ENCODE measurements at regions not wholly inside any gene's neighbourhood (a gene's known extent, or its start where the extent isn't known, plus 50 kb on each side); places are given as distances from the start of the nearest gene placed in this dataset.
A peak's percentile ranks its signal among the peaks of the same experiment; 100 is the strongest.

GRCh38 chr7:41476460-41476803 lies 226.5 kb downstream of the INHBA start:
- BruUV-seq (replicated peaks), result no TSS peak
- POLR2A ChIA-PET, result no interaction called here
- no peak overlapping the region for H3K9ac ChIP-seq (ENCODE audit: control insufficient read depth, insufficient read depth, low read length)
- no peak overlapping the region for H3K4me2 ChIP-seq (ENCODE audit: control insufficient read depth, insufficient read depth)
- DNase-seq (ENCODE audit: low read depth, low spot score) (peak; percentile 9), FAIRE-seq (no peak), ATAC-seq (peak; percentile 66)
- 0% methylated on average over 1 of the region's 1 CpG for WGBS (ENCODE audit: insufficient coverage, insufficient replicate concordance, low lambda C conversion rate, missing lambda C conversion rate)
- in situ Hi-C loops (cut with MboI), result no loop called here
- no peaks in the 10 kb centered on the region; the same call in 1 of the 2 replicates for H3K4me1 ChIP-seq (ENCODE audit: control insufficient read depth, insufficient read depth, low read length)
- CTCF ChIA-PET, result interaction anchor here (0.7 to 1.2 kb wide), 3 partner anchors 9 to 473 kb away, joined by 3 read pairs; no protein-coding TSS in a partner anchor
- H3K36me3 ChIP-seq (ENCODE audit: control insufficient read depth in 2 of 2, insufficient read depth in 2 of 2, low read length in 1 of 2), result no peaks in the 10 kb centered on the region
- no peaks in the 10 kb centered on the region for H3K27me3 ChIP-seq (replicated peaks in 1 of 2; ENCODE audit: control insufficient read depth in 2 of 2, insufficient read depth in 2 of 2, low read length in 1 of 2)
- no peaks in the 10 kb centered on the region for H4K20me1 ChIP-seq (ENCODE audit: control insufficient read depth, insufficient read depth)
- no peaks in the 10 kb centered on the region for H3K79me2 ChIP-seq (ENCODE audit: control insufficient read depth, insufficient read depth, low read length)
- H2AFZ ChIP-seq (ENCODE audit: control insufficient read depth, low read depth, low read length), result no peak overlapping the region
- RAD21 ChIA-PET (ENCODE audit: unreplicated experiment), result interaction anchor here (1.0 kb wide), 1 partner anchor 268 kb away, joined by 3 read pairs; no protein-coding TSS in a partner anchor
- H3K9me3 ChIP-seq (replicated peaks; ENCODE audit: control insufficient read depth, insufficient read depth, low read length), result peaks cover 2% of the 10 kb centered on the region; the same call in 1 of the 3 replicates
- H3K4me3 ChIP-seq, result no peak overlapping the region
- SMC1A ChIA-PET (ENCODE audit: uncharacterized antibody, unreplicated experiment), result interaction anchor here (0.6 to 1.9 kb wide), 6 partner anchors 10 to 1223 kb away, joined by 3 to 5 read pairs (median 4); no protein-coding TSS in a partner anchor
- H3K27ac ChIP-seq (ENCODE audit: control insufficient read depth, insufficient read depth), result no peak overlapping the region
- intact Hi-C loops (cut with micrococcal nuclease; ENCODE audit: unreplicated experiment), result loop anchor here (10.0 kb wide), 1 partner anchor 218 kb away; no protein-coding TSS in a partner anchor
- no peak for TF ChIP-seq NFYA (IDR thresholded peaks at IDR 0.05; ENCODE audit: borderline replicate concordance, low read depth, low read length)
- TF ChIP-seq KAT2A (conservative IDR thresholded peaks at IDR 0.05; ENCODE audit: control insufficient read depth, low read depth, low read length), result no peak
- TF ChIP-seq, protein P1, sequence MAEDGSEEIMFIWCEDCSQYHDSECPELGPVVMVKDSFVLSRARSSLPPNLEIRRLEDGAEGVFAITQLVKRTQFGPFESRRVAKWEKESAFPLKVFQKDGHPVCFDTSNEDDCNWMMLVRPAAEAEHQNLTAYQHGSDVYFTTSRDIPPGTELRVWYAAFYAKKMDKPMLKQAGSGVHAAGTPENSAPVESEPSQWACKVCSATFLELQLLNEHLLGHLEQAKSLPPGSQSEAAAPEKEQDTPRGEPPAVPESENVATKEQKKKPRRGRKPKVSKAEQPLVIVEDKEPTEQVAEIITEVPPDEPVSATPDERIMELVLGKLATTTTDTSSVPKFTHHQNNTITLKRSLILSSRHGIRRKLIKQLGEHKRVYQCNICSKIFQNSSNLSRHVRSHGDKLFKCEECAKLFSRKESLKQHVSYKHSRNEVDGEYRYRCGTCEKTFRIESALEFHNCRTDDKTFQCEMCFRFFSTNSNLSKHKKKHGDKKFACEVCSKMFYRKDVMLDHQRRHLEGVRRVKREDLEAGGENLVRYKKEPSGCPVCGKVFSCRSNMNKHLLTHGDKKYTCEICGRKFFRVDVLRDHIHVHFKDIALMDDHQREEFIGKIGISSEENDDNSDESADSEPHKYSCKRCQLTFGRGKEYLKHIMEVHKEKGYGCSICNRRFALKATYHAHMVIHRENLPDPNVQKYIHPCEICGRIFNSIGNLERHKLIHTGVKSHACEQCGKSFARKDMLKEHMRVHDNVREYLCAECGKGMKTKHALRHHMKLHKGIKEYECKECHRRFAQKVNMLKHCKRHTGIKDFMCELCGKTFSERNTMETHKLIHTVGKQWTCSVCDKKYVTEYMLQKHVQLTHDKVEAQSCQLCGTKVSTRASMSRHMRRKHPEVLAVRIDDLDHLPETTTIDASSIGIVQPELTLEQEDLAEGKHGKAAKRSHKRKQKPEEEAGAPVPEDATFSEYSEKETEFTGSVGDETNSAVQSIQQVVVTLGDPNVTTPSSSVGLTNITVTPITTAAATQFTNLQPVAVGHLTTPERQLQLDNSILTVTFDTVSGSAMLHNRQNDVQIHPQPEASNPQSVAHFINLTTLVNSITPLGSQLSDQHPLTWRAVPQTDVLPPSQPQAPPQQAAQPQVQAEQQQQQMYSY (CRISPR knock-in tag; IDR thresholded peaks at IDR 0.05), result no peak
- TF ChIP-seq MEF2A (IDR thresholded peaks at IDR 0.05; ENCODE audit: insufficient read depth, low read depth, low read length), result no peak
- TF ChIP-seq POLR2AphosphoS2 (IDR thresholded peaks at IDR 0.05; ENCODE audit: low read depth, low read length), result no peak
- TF ChIP-seq, protein P2, sequence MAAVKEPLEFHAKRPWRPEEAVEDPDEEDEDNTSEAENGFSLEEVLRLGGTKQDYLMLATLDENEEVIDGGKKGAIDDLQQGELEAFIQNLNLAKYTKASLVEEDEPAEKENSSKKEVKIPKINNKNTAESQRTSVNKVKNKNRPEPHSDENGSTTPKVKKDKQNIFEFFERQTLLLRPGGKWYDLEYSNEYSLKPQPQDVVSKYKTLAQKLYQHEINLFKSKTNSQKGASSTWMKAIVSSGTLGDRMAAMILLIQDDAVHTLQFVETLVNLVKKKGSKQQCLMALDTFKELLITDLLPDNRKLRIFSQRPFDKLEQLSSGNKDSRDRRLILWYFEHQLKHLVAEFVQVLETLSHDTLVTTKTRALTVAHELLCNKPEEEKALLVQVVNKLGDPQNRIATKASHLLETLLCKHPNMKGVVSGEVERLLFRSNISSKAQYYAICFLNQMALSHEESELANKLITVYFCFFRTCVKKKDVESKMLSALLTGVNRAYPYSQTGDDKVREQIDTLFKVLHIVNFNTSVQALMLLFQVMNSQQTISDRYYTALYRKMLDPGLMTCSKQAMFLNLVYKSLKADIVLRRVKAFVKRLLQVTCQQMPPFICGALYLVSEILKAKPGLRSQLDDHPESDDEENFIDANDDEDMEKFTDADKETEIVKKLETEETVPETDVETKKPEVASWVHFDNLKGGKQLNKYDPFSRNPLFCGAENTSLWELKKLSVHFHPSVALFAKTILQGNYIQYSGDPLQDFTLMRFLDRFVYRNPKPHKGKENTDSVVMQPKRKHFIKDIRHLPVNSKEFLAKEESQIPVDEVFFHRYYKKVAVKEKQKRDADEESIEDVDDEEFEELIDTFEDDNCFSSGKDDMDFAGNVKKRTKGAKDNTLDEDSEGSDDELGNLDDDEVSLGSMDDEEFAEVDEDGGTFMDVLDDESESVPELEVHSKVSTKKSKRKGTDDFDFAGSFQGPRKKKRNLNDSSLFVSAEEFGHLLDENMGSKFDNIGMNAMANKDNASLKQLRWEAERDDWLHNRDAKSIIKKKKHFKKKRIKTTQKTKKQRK (IDR thresholded peaks at IDR 0.05; ENCODE audit: low read depth, low read length), result no peak
- TF ChIP-seq HDGF (IDR thresholded peaks at IDR 0.05), result no peak
- TF ChIP-seq, protein P3, sequence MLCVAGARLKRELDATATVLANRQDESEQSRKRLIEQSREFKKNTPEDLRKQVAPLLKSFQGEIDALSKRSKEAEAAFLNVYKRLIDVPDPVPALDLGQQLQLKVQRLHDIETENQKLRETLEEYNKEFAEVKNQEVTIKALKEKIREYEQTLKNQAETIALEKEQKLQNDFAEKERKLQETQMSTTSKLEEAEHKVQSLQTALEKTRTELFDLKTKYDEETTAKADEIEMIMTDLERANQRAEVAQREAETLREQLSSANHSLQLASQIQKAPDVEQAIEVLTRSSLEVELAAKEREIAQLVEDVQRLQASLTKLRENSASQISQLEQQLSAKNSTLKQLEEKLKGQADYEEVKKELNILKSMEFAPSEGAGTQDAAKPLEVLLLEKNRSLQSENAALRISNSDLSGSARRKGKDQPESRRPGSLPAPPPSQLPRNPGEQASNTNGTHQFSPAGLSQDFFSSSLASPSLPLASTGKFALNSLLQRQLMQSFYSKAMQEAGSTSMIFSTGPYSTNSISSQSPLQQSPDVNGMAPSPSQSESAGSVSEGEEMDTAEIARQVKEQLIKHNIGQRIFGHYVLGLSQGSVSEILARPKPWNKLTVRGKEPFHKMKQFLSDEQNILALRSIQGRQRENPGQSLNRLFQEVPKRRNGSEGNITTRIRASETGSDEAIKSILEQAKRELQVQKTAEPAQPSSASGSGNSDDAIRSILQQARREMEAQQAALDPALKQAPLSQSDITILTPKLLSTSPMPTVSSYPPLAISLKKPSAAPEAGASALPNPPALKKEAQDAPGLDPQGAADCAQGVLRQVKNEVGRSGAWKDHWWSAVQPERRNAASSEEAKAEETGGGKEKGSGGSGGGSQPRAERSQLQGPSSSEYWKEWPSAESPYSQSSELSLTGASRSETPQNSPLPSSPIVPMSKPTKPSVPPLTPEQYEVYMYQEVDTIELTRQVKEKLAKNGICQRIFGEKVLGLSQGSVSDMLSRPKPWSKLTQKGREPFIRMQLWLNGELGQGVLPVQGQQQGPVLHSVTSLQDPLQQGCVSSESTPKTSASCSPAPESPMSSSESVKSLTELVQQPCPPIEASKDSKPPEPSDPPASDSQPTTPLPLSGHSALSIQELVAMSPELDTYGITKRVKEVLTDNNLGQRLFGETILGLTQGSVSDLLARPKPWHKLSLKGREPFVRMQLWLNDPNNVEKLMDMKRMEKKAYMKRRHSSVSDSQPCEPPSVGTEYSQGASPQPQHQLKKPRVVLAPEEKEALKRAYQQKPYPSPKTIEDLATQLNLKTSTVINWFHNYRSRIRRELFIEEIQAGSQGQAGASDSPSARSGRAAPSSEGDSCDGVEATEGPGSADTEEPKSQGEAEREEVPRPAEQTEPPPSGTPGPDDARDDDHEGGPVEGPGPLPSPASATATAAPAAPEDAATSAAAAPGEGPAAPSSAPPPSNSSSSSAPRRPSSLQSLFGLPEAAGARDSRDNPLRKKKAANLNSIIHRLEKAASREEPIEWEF (IDR thresholded peaks at IDR 0.05; ENCODE audit: insufficient replicate concordance, low read depth, low read length), result no peak
- no peak for TF ChIP-seq SREBF2 (IDR thresholded peaks at IDR 0.05; ENCODE audit: low read length)

Data from GM12878 (cell line).